ACC112 (cell line): ENCODE measurements at regions not wholly inside any gene's neighbourhood (a gene's known extent, or its start where the extent isn't known, plus 50 kb on each side); places are given as distances from the start of the nearest gene placed in this dataset.
"Not testable (repeated sequence)": the region's sequence is repeated elsewhere in the genome, so short reads cannot be mapped to it uniquely, and the experiment has no call there.

ENCODE experiments used
- H2AFZ ChIP-seq: fragments of 200-600 bp; sonication (generic); one replicate; pipeline ENCODE4 v1.6.0; 2017; ENCODE audit warnings: antibody characterized with exemption, low read length; ENCODE audit not compliant: unreplicated experiment
- H3K27ac ChIP-seq: fragments of 200-600 bp; sonication (generic); 2 replicates; pipeline ENCODE4 v1.5.1; 2014; ENCODE audit warnings: low read depth, mild to moderate bottlenecking, antibody characterized with exemption, low read length, moderate library complexity
- H3K27me3 ChIP-seq: fragments of 200-600 bp; sonication (generic); 2 replicates; pipeline ENCODE4 v1.6.1; 2014; ENCODE audit warnings: mild to moderate bottlenecking, antibody characterized with exemption, low read length, moderate library complexity, mixed read lengths; ENCODE audit not compliant: insufficient read depth
- H3K36me3 ChIP-seq: fragments of 200-600 bp; sonication (generic); 2 replicates; pipeline ENCODE4 v1.6.1; 2016; ENCODE audit warnings: mild to moderate bottlenecking, antibody characterized with exemption, low read length, moderate library complexity, mixed read lengths; ENCODE audit not compliant: insufficient read depth
- H3K4me1 ChIP-seq: fragments of 200-600 bp; sonication (generic); one replicate; pipeline ENCODE4 v1.6.1; 2016; ENCODE audit warnings: low read length, mixed read lengths; ENCODE audit not compliant: insufficient read depth, unreplicated experiment, control insufficient read depth
- H3K4me3 ChIP-seq: fragments of 200-600 bp; sonication (generic); 2 replicates; pipeline ENCODE4 v1.5.1; 2014; ENCODE audit warnings: mild to moderate bottlenecking, low read depth, low read length
- H3K79me2 ChIP-seq: fragments of 200-600 bp; sonication (generic); one replicate; pipeline ENCODE4 v1.6.0; 2016; ENCODE audit warnings: low read length; ENCODE audit not compliant: control insufficient read depth, unreplicated experiment, insufficient read depth

GRCh38 chr1:219410721-219411120, 202.2 kb downstream of the ZC3H11B start:
- H3K4me3 ChIP-seq, H3K36me3 ChIP-seq, H2AFZ ChIP-seq, H3K4me1 ChIP-seq, H3K27me3 ChIP-seq, H3K79me2 ChIP-seq, H3K27ac ChIP-seq: not testable (repeated sequence)

- H3K79me2 ChIP-seq: no peaks in the 10 kb centered on the region
- H3K4me1 ChIP-seq: no peaks in the 10 kb centered on the region
- no peak overlapping the region for H2AFZ ChIP-seq
- no peak overlapping the region for H3K27ac ChIP-seq
- no peak overlapping the region for H3K4me3 ChIP-seq
- no peaks in the 10 kb centered on the region for H3K36me3 ChIP-seq
- H3K27me3 ChIP-seq: no peaks in the 10 kb centered on the region
Measured at GRCh38 chr1:219405531-219406331, 207.2 kb downstream of the ZC3H11B start.

DNA sequence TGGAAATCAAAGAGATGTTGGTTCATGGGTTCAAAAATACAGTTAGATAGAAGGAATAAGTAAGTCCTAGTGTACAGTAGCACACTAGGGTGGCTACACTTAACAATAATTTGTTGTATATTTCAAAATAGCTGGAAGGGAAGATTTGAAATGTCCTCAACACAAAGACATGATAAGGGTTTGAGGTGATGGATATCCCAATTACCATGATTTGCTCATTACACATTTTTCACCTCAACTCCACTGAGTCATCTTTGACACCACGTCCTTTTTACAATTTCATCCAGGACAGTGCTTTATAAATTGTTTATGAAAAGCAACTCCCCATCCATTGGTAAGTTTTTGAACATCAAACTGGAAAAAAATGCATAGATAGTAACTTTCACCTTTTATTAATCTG, 208.3 kb downstream of the ZC3H11B start:
- H3K79me2 ChIP-seq: no peaks in the 10 kb centered on the region
- no peaks in the 10 kb centered on the region for H3K27me3 ChIP-seq
- no peaks in the 10 kb centered on the region for H3K4me1 ChIP-seq
- H3K4me3 ChIP-seq: no peak overlapping the region
- H2AFZ ChIP-seq: no peak overlapping the region
- no peak overlapping the region for H3K27ac ChIP-seq
- H3K36me3 ChIP-seq: no peaks in the 10 kb centered on the region

DNA sequence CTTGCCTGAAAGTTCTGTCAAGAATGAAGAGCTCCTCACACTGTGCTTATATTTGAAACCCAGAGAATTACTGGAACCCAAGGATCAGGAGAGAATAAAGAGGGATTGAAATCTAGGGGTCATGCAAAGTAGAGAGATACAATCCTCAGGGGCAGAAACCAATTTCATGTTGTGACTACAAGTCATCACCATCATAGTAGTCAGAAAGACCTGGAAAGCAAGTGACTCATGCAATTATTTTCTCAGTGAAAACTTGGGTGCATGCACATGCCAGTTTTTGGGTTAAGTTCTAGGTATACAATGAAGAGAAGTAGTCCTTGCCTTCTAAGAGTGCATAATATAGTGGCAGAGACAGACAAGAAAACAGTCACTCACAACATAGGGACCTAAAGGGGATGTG, 210.0 kb downstream of the ZC3H11B start:
- Histone ChIP-seq H3K4me1 (no peaks in the 10 kb centered on the region), H3K27me3 (no peaks in the 10 kb centered on the region), H3K79me2 (no peaks in the 10 kb centered on the region), H3K27ac (no peak overlapping the region), H2AFZ (no peak overlapping the region), H3K36me3 (no peaks in the 10 kb centered on the region), H3K4me3 (no peak overlapping the region)

- H3K27me3 ChIP-seq: no peaks in the 10 kb centered on the region
- no peaks in the 10 kb centered on the region for H3K36me3 ChIP-seq
- H3K79me2 ChIP-seq: no peaks in the 10 kb centered on the region
Measured at GRCh38 chr1:219401724-219402625, 210.9 kb downstream of the ZC3H11B start.

DNA sequence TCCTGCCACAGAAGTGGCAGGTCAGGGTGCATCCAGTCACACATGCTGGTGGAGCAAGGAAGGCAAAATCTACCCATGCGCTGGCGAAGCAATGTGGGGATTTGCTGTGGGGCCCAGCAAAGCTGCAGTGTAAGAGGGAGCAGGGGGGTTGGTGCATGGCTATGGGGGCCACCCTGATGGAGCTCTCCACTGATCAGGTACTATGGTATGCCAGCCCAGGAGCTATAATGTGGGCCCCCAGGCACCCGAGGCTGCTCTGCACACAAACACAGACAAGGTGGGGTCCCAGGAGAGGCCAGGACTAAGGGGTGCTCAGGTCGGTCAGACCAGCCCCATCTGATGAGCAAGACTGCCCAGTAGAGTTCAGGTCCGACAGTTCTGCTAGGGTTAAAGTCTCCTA, 213.5 kb downstream of the ZC3H11B start:
- Histone ChIP-seq H3K36me3 (no peaks in the 10 kb centered on the region), H3K4me3 (no peak overlapping the region), H3K79me2 (no peaks in the 10 kb centered on the region), H2AFZ (no peak overlapping the region), H3K27me3 (no peaks in the 10 kb centered on the region), H3K4me1 (no peaks in the 10 kb centered on the region), H3K27ac (no peak overlapping the region)

More at GRCh38 chr1:219401724-219402625, 210.9 kb downstream of the ZC3H11B start:
- Histone ChIP-seq H3K27ac (no peak overlapping the region), H3K4me1 (no peaks in the 10 kb centered on the region), H2AFZ (no peak overlapping the region), H3K4me3 (no peak overlapping the region)

GRCh38 chr1:219398815-219399396, 214.0 kb downstream of the ZC3H11B start:
- Histone ChIP-seq H3K79me2 (no peaks in the 10 kb centered on the region), H2AFZ (no peak overlapping the region), H3K36me3 (no peaks in the 10 kb centered on the region), H3K4me3 (no peak overlapping the region), H3K4me1 (no peaks in the 10 kb centered on the region), H3K27ac (no peak overlapping the region), H3K27me3 (no peaks in the 10 kb centered on the region)

DNA sequence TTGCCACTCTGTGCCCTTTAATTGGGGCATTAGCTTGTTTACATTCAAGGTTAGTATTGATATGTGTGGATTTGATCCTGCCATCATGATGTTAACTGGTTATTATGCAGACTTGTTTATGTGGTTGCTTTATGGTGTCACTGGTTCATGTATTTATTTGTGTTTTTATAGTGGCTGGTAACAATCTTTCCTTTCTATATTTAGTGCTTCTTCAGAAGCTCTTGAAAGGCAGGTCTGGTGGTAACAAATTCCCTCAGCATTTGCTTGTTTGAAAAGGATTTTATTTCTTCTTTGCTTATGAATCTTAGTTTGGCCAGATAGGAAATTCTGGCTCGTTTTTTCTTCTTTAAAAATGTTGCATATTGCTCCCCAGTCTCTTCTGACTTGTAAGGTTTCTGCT, 215.4 kb downstream of the ZC3H11B start:
- H3K36me3 ChIP-seq: no peaks in the 10 kb centered on the region
- no peak overlapping the region for H3K27ac ChIP-seq
- H3K4me1 ChIP-seq: no peaks in the 10 kb centered on the region
- no peaks in the 10 kb centered on the region for H3K79me2 ChIP-seq
- H3K4me3 ChIP-seq: no peak overlapping the region
- H3K27me3 ChIP-seq: no peaks in the 10 kb centered on the region
- H2AFZ ChIP-seq: no peak overlapping the region

GRCh38 chr1:219391297-219391696, 217.6 kb downstream of the LYPLAL1 start:
- Histone ChIP-seq H3K36me3 (no peaks in the 10 kb centered on the region), H3K4me3 (no peak overlapping the region), H3K4me1 (no peaks in the 10 kb centered on the region), H3K79me2 (no peaks in the 10 kb centered on the region), H3K27ac (no peak overlapping the region), H3K27me3 (no peaks in the 10 kb centered on the region), H2AFZ (no peak overlapping the region)

DNA sequence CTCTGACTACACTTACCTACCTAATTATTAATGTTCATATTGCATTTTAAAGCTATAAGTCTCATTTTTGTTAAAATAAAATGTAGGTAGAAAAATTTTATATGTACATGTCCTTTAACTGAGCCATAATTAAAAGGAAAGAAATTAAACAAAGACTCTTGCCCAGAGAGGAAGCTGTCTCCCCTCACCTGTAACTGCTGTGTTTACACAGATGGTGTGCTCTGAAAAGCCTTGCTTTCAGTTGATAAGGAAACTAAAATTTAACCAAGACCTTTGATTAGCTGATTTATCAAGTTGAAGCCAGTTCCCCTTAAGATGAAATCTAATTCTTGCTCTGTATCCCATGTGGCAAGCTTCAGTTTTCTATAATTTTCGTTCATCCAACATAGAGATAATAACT, 213.5 kb downstream of the LYPLAL1 start:
- Histone ChIP-seq H3K4me3 (no peak overlapping the region), H3K4me1 (no peaks in the 10 kb centered on the region), H2AFZ (no peak overlapping the region), H3K27ac (no peak overlapping the region), H3K79me2 (no peaks in the 10 kb centered on the region), H3K36me3 (no peaks in the 10 kb centered on the region), H3K27me3 (no peaks in the 10 kb centered on the region)
